GM06990 (cell line): ENCODE measurements at regions not wholly inside any gene's neighbourhood (a gene's known extent, or its start where the extent isn't known, plus 50 kb on each side); places are given as distances from the start of the nearest gene placed in this dataset.

Source experiments
- DNase-seq: peaks from one replicate; pipeline ENCODE4 v3.0.0-alpha.2; 2011; ENCODE audit not compliant: insufficient read length; ENCODE audit errors: extremely low read depth
- H3K27me3 ChIP-seq: replicated peaks from 2 replicates; pipeline ENCODE4 v1.6.0; 2011; ENCODE audit warnings: low read length; ENCODE audit not compliant: control insufficient read depth, insufficient read depth
- H3K36me3 ChIP-seq: 2 replicates; pipeline ENCODE4 v1.5.1; 2011; ENCODE audit warnings: low read length; ENCODE audit not compliant: control insufficient read depth, insufficient read depth
- H3K4me3 ChIP-seq: replicated peaks from 2 replicates; pipeline ENCODE4 v1.5.1; 2011; ENCODE audit warnings: low read depth, mild to moderate bottlenecking, control low read depth, low read length
- CTCF ChIP-seq: IDR thresholded peaks from 2 replicates; pipeline ENCODE4 v1.5.1; 2011; ENCODE audit warnings: low read length, control low read depth, mild to moderate bottlenecking, inconsistent platforms; ENCODE audit not compliant: insufficient read depth, poor library complexity, severe bottlenecking

- no peaks in the 10 kb centered on the region for H3K27me3 ChIP-seq
- H3K4me3 ChIP-seq = no peak overlapping the region
- peaks cover under 1% of the 10 kb centered on the region; the same call in 1 of the 2 replicates for H3K36me3 ChIP-seq
- DNase-seq = no peak
- no peak for TF ChIP-seq CTCF
Observed at GRCh38 chr14:71588576-71589215, 343.5 kb upstream of the RGS6 start.

- peaks cover 2% of the 10 kb centered on the region for H3K36me3 ChIP-seq
- DNase-seq = no peak
- no peak for TF ChIP-seq CTCF
- no peaks in the 10 kb centered on the region for H3K27me3 ChIP-seq
- H3K4me3 ChIP-seq = no peak overlapping the region
Observed at GRCh38 chr14:71589609-71590008, 342.6 kb upstream of the RGS6 start.

GRCh38 chr14:71590131-71590530, 342.1 kb upstream of the RGS6 start:
- no peak overlapping the region for H3K4me3 ChIP-seq
- DNase-seq = no peak
- no peak for TF ChIP-seq CTCF
- H3K36me3 ChIP-seq = peaks cover 2% of the 10 kb centered on the region
- H3K27me3 ChIP-seq = no peaks in the 10 kb centered on the region

GRCh38 chr14:71591231-71591630, 341.0 kb upstream of the RGS6 start:
- no peak for TF ChIP-seq CTCF
- no peaks in the 10 kb centered on the region for H3K27me3 ChIP-seq
- no peak for DNase-seq
- no peak overlapping the region for H3K4me3 ChIP-seq
- peaks cover 2% of the 10 kb centered on the region for H3K36me3 ChIP-seq

GRCh38 chr14:71591929-71592328, 340.3 kb upstream of the RGS6 start:
- no peak for DNase-seq
- Histone ChIP-seq H3K36me3 (peaks cover 2% of the 10 kb centered on the region), H3K27me3 (no peaks in the 10 kb centered on the region), H3K4me3 (no peak overlapping the region)
- no peak for TF ChIP-seq CTCF

- H3K27me3 ChIP-seq = no peaks in the 10 kb centered on the region
- H3K4me3 ChIP-seq = no peak overlapping the region
- no peak for DNase-seq
- H3K36me3 ChIP-seq = peaks cover 2% of the 10 kb centered on the region
- TF ChIP-seq CTCF = no peak
Observed at GRCh38 chr14:71592361-71592760, 339.9 kb upstream of the RGS6 start.
